Breast epithelium (tissue), 4 donors: ENCODE measurements at regions not wholly inside any gene's neighbourhood (a gene's known extent, or its start where the extent isn't known, plus 50 kb on each side); places are given as distances from the start of the nearest gene placed in this dataset.
"Not testable (repeated sequence)": the region's sequence is repeated elsewhere in the genome, so short reads cannot be mapped to it uniquely, and the experiment has no call there.

Source experiments
- DNase-seq, 2 donors: peaks; one replicate each; pipeline ENCODE4 v3.0.0-alpha.2; 2019; ENCODE audit warnings: low spot score in 2 of 2
- H3K27ac ChIP-seq, 2 donors: fragments of 200-600 bp; sonication (generic) in 1 of 2; one replicate each; pipeline ENCODE4 v1.5.1; 2016 to 2019; ENCODE audit warnings: mild to moderate bottlenecking in 1 of 2
- H3K27me3 ChIP-seq, 2 donors: fragments of 200-600 bp; sonication (generic) in 1 of 2; one replicate each; pipeline versions ENCODE4 v1.5.1 to v1.6.0; 2017 to 2019; ENCODE audit warnings: control low read depth in 1 of 2, mild to moderate bottlenecking in 1 of 2
- H3K36me3 ChIP-seq: fragments of 200-600 bp; one replicate; pipeline ENCODE4 v1.5.1; 2019
- H3K4me1 ChIP-seq, 2 donors: fragments of 200-600 bp; sonication (generic); one replicate each; pipeline ENCODE4 v1.5.1; 2016 to 2019; ENCODE audit warnings: control low read depth in 1 of 2
- H3K4me3 ChIP-seq, 3 donors: fragments of 200-600 bp; sonication (generic); 1 replicate in 2 of 3; 2 replicates in 1 of 3; pipeline ENCODE4 v1.5.1; 2016 to 2019; ENCODE audit warnings: mild to moderate bottlenecking in 3 of 3, moderate library complexity in 2 of 3
- H3K9me3 ChIP-seq, 2 donors: fragments of 200-600 bp; sonication (generic) in 1 of 2; one replicate each; pipeline ENCODE4 v1.5.1; 2016 to 2019; ENCODE audit warnings: control low read depth in 1 of 2
- POLR2A ChIP-seq: fragments of 450-650 bp; IDR thresholded peaks from one replicate; pipeline ENCODE4 v1.6.1; 2016; ENCODE audit warnings: antibody characterized with exemption, mild to moderate bottlenecking, moderate library complexity
- POLR2AphosphoS5 ChIP-seq, 3 donors: sonication (generic); formaldehyde crosslinking; IDR thresholded peaks; one replicate each; pipeline ENCODE4 v1.6.1; 2017; ENCODE audit warnings: antibody characterized with exemption in 3 of 3
- intact Hi-C: fragments of 100-400 bp; cut with DNase I; formaldehyde crosslinking; loops from one replicate; pipeline ENCODE4 v1.15.1; 2023; ENCODE audit warnings: low total_unique reads
- TF ChIP-seq, protein P1 (sequence below), 3 donors: fragments of 450-650 bp; IDR thresholded peaks; one replicate each; pipeline ENCODE4 v1.5.1; 2016 to 2017; ENCODE audit warnings: antibody characterized with exemption in 3 of 3, mild to moderate bottlenecking in 3 of 3, moderate library complexity in 3 of 3

DNA sequence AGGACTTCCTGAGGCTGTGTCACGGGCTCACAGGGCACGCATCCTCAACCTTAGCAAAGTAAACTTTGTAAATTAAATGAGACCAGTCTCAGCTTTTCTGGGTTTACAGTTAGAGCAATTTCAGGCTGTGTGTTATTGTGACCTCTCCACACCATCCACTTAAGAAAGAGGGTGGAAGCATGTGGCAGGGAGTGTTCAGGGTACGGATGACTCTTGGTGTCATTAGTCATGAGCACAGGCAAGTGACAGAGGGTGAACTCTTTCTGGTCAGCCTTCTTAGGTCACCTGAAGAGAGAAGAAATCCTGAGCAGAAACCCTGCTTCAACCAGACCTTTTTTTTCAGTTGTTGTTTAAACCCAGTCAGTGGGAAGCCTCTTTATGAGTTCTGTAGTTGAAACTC, 207.9 kb downstream of the ICOS start:
- H3K27me3 ChIP-seq, result no peaks in the 10 kb centered on the region
- DNase-seq, result no peak
- intact Hi-C loops, result no loop called here
- no peaks in the 10 kb centered on the region for H3K36me3 ChIP-seq
- H3K9me3 ChIP-seq, result no peaks in the 10 kb centered on the region
- no peak overlapping the region for H3K4me3 ChIP-seq
- H3K27ac ChIP-seq, result no peak overlapping the region
- H3K4me1 ChIP-seq, result no peaks in the 10 kb centered on the region
- TF ChIP-seq POLR2A, result no peak
- TF ChIP-seq POLR2AphosphoS5 (IDR thresholded peaks at IDR 0.05), result no peak
- TF ChIP-seq, protein P1, sequence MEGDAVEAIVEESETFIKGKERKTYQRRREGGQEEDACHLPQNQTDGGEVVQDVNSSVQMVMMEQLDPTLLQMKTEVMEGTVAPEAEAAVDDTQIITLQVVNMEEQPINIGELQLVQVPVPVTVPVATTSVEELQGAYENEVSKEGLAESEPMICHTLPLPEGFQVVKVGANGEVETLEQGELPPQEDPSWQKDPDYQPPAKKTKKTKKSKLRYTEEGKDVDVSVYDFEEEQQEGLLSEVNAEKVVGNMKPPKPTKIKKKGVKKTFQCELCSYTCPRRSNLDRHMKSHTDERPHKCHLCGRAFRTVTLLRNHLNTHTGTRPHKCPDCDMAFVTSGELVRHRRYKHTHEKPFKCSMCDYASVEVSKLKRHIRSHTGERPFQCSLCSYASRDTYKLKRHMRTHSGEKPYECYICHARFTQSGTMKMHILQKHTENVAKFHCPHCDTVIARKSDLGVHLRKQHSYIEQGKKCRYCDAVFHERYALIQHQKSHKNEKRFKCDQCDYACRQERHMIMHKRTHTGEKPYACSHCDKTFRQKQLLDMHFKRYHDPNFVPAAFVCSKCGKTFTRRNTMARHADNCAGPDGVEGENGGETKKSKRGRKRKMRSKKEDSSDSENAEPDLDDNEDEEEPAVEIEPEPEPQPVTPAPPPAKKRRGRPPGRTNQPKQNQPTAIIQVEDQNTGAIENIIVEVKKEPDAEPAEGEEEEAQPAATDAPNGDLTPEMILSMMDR (IDR thresholded peaks at IDR 0.05), result no peak

DNA sequence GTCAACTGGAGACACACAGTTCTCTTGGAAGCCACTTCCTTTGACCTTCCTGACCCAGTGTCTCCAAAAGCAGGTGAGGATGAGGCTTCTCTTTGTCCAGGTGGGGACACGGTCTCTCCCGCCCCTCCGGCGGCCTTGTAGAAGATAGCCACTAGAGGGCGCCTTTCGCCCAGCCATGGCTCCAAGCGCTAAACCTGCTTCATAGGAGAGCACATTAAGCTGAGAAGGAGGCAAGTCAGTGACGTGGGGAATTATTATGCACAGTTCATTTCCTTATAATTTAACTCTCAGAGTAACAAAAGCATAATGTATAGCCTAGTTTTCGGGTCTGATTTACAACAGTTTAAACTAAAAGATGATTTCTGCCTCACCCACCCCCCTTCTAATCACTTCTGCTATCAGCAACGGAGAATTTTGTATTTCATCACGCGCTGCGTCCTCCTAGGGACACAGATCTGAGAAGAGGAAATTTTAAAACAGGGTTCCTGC, 208.7 kb downstream of the ICOS start:
- Histone ChIP-seq H3K36me3 (no peaks in the 10 kb centered on the region), H3K4me1 (no peaks in the 10 kb centered on the region), H3K27ac (peak overlapping the region in 1 of 2 donors; percentile 53), H3K9me3 (no peaks in the 10 kb centered on the region), H3K4me3 (peak overlapping the region; percentile 33 to 60 (median 47)), H3K27me3 (no peaks in the 10 kb centered on the region)
- TF ChIP-seq POLR2A (no peak), POLR2AphosphoS5 (IDR thresholded peaks at IDR 0.05) (peak in 1 of 3 donors; percentile 10)
- TF ChIP-seq, protein P1 (IDR thresholded peaks at IDR 0.05), result peak; percentile 69 to 90 (median 88)
- peak; percentile 64 to 85 for DNase-seq
- intact Hi-C loops, result no loop called here

DNA sequence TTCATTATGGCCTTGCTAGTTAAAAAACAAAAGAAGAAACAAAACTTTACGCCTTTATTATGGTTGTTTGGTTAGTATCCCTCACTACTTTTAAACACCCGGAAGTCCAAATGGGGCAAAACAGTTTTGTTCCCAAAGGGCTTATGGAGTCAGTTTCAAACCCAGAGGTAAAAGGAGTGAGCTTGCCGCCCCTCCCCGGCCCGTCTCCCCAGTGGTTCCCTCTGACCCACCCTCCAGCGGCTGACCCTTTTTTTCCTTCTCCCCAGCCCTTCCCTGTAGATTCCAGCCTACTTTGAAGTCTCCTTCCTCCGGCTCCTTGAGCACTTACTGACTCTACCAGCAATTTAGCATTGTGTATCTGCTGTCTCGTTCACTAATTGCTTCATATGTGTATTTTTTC, 209.2 kb downstream of the ICOS start:
- Histone ChIP-seq H3K27ac (peak overlapping the region; percentile 53 to 59), H3K36me3 (no peaks in the 10 kb centered on the region), H3K4me1 (no peaks in the 10 kb centered on the region), H3K9me3 (no peaks in the 10 kb centered on the region), H3K27me3 (no peaks in the 10 kb centered on the region), H3K4me3 (peak overlapping the region; percentile 33 to 60 (median 47))
- no peak for TF ChIP-seq POLR2AphosphoS5 (IDR thresholded peaks at IDR 0.05)
- TF ChIP-seq, protein P1 (IDR thresholded peaks at IDR 0.05), result no peak
- no peak for TF ChIP-seq POLR2A
- DNase-seq, result no peak
- intact Hi-C loops, result no loop called here

DNA sequence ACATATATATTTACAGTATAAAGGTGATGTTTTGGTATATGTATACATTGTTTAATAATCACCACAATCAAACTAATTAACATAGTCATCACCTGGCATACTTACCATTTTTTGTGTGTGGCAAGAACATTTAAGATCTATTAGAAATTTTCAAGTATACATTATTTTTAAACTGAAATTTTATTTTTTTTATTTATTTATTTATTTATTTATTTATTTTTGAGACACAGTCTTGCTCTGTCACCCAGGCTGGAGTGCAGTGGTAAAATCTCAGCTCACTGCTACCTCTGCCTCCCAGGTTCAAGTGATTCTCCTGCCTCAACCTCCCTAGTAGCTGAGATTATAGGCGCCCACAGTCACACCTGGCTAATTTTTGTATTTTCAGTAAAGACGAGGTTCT, 210.5 kb downstream of the ICOS start:
- H3K4me3 ChIP-seq, intact Hi-C loops, H3K36me3 ChIP-seq, H3K27ac ChIP-seq, H3K27me3 ChIP-seq, H3K4me1 ChIP-seq, H3K9me3 ChIP-seq, DNase-seq: not testable (repeated sequence)

DNA sequence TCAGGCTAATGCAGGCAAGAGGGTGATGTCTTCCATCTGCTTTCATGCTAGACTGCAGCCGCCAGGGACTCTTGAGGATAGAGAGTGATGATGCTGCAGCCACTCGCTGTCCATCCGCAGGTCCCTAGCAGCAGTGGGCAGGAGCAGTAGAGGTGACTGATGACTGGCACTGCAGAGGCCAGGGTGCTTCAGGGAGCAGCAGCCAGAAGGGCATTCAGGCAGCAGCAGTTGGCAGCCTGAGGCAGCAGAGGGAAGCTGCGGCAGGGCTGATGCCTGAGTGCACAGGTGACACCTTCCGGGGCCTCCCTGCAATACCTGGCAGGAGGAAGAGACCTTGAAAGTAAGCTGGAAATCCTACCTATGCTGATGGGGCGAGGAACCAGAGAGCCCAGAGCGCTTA, 214.2 kb downstream of the ICOS start:
- no peak overlapping the region for H3K27ac ChIP-seq
- no peaks in the 10 kb centered on the region for H3K36me3 ChIP-seq
- no peak for DNase-seq
- H3K4me1 ChIP-seq, result no peaks in the 10 kb centered on the region
- H3K9me3 ChIP-seq, result no peaks in the 10 kb centered on the region
- H3K27me3 ChIP-seq, result no peaks in the 10 kb centered on the region
- TF ChIP-seq POLR2A (no peak), POLR2AphosphoS5 (IDR thresholded peaks at IDR 0.05) (no peak)
- TF ChIP-seq, protein P1 (IDR thresholded peaks at IDR 0.05), result no peak
- H3K4me3 ChIP-seq, result no peak overlapping the region
- intact Hi-C loops, result no loop called here

DNA sequence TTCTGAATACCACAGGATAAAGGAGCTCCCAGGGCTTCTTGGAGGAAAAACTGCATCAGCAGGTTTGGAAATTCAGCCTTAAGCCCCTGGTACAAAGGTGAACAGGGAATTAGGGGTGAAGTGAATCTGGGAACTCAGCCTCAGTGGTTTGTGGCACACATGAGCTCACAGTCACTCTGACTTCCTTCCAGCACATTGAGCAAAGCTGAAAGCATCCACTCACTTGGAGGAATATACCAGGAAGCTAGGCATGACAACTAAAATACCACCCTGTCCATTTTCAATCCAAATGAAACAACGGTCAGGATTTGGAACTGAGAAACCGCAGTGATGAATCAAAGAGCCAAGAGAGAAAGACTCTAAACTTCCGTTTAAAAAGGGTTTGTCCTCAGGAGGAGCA, 216.1 kb downstream of the ICOS start:
- no peak for DNase-seq
- Histone ChIP-seq H3K27me3 (no peaks in the 10 kb centered on the region), H3K27ac (peak overlapping the region in 1 of 2 donors; percentile 1), H3K36me3 (no peaks in the 10 kb centered on the region), H3K4me1 (no peaks in the 10 kb centered on the region), H3K9me3 (no peaks in the 10 kb centered on the region), H3K4me3 (no peak overlapping the region)
- TF ChIP-seq POLR2A (no peak), POLR2AphosphoS5 (IDR thresholded peaks at IDR 0.05) (no peak)
- TF ChIP-seq, protein P1 (IDR thresholded peaks at IDR 0.05), result no peak
- intact Hi-C loops, result no loop called here
